Liver (tissue), 3 donors: ENCODE measurements at regions not wholly inside any gene's neighbourhood (a gene's known extent, or its start where the extent isn't known, plus 50 kb on each side); places are given as distances from the start of the nearest gene placed in this dataset.

ENCODE experiments used
- CTCF ChIP-seq: fragments of 150-350 bp; IDR thresholded peaks from 2 replicates; pipeline ENCODE4 v1.5.1; 2017; ENCODE audit warnings: improper control_type of control experiment, low read depth, low read length; ENCODE audit not compliant: missing input control
- GABPA ChIP-seq, 2 donors: IDR thresholded peaks in 1 of 2; conservative IDR thresholded peaks in 1 of 2; 2 replicates each; pipeline ENCODE4 v1.6.1; 2016; ENCODE audit warnings: antibody characterized with exemption in 2 of 2, mild to moderate bottlenecking in 1 of 2, moderate library complexity in 1 of 2
- HNF4A ChIP-seq, 2 donors: conservative IDR thresholded peaks; 2 replicates each; pipeline ENCODE4 v1.6.1; 2016; ENCODE audit warnings: antibody characterized with exemption in 2 of 2, mild to moderate bottlenecking in 2 of 2
- donor health status: healthy.
- donor health status: healthy.

GRCh38 chr6:47180633-47181032 is 129.1 kb downstream of the TNFRSF21 start:
- no peak for TF ChIP-seq GABPA (IDR thresholded peaks at IDR 0.05 in 1 of 2, conservative IDR thresholded peaks at IDR 0.05 in 1 of 2)
- TF ChIP-seq HNF4A (conservative IDR thresholded peaks at IDR 0.05) = no peak
- no peak for TF ChIP-seq CTCF
